SK-N-SH treated with all-trans-retinoic acid at 6 μM for 48 hours (cell line): ENCODE measurements at regions not wholly inside any gene's neighbourhood (a gene's known extent, or its start where the extent isn't known, plus 50 kb on each side); places are given as distances from the start of the nearest gene placed in this dataset.

Source experiments
- CSDC2 ChIP-seq: fragments of 250-450 bp; sonication (Bioruptor Pico); IDR thresholded peaks from 2 replicates; pipeline ENCODE4 v1.5.0; 2020; ENCODE audit warnings: mild to moderate bottlenecking, moderate library complexity
- TOX ChIP-seq: fragments of 250-450 bp; sonication (Bioruptor Pico); IDR thresholded peaks from 2 replicates; pipeline ENCODE4 v1.8.0; 2021; ENCODE audit warnings: mild to moderate bottlenecking, moderate library complexity, borderline replicate concordance
- ZFP30 ChIP-seq: fragments of 450-650 bp; formaldehyde crosslinking; IDR thresholded peaks from 2 replicates; pipeline ENCODE4 v1.5.0; 2022; ENCODE audit warnings: mild to moderate bottlenecking, moderate library complexity
- ZNF8 ChIP-seq: fragments of 450-650 bp; formaldehyde crosslinking; IDR thresholded peaks from 2 replicates; pipeline ENCODE4 v1.5.0; 2020; ENCODE audit warnings: mild to moderate bottlenecking, moderate library complexity
- TF ChIP-seq, protein P1 (sequence below): fragments of 250-450 bp; sonication (Bioruptor Pico); IDR thresholded peaks from 2 replicates; pipeline ENCODE4 v1.8.0; 2020; ENCODE audit warnings: mild to moderate bottlenecking, moderate library complexity, borderline replicate concordance
- TF ChIP-seq, protein P2 (sequence below): fragments of 250-450 bp; sonication (Bioruptor Pico); IDR thresholded peaks from 2 replicates; pipeline ENCODE4 v1.5.1; 2020; ENCODE audit warnings: low read depth, mild to moderate bottlenecking, moderate library complexity

DNA sequence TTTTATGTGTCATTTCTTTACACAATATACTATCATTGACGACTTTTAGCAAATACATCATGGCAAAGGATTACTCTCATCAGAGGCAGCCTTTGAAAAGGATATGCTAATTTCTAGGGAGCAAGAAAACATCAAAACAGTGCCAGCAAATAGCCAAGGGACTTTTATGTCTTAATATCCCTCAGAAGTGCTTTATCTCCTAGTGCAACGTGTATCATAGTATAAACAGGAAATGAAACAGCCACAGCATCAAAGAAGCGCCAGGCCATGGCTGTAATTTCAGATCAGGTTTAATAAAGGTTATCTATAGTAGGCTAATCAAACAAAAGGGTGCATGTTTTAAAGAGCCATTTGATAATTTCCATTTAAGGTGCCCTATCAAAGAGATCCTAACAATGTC, 159.9 kb downstream of the AXIN2 start:
- TF ChIP-seq, protein P1, sequence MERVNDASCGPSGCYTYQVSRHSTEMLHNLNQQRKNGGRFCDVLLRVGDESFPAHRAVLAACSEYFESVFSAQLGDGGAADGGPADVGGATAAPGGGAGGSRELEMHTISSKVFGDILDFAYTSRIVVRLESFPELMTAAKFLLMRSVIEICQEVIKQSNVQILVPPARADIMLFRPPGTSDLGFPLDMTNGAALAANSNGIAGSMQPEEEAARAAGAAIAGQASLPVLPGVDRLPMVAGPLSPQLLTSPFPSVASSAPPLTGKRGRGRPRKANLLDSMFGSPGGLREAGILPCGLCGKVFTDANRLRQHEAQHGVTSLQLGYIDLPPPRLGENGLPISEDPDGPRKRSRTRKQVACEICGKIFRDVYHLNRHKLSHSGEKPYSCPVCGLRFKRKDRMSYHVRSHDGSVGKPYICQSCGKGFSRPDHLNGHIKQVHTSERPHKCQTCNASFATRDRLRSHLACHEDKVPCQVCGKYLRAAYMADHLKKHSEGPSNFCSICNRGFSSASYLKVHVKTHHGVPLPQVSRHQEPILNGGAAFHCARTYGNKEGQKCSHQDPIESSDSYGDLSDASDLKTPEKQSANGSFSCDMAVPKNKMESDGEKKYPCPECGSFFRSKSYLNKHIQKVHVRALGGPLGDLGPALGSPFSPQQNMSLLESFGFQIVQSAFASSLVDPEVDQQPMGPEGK (CRISPR knock-in tag), result no peak
- TF ChIP-seq, protein P2, sequence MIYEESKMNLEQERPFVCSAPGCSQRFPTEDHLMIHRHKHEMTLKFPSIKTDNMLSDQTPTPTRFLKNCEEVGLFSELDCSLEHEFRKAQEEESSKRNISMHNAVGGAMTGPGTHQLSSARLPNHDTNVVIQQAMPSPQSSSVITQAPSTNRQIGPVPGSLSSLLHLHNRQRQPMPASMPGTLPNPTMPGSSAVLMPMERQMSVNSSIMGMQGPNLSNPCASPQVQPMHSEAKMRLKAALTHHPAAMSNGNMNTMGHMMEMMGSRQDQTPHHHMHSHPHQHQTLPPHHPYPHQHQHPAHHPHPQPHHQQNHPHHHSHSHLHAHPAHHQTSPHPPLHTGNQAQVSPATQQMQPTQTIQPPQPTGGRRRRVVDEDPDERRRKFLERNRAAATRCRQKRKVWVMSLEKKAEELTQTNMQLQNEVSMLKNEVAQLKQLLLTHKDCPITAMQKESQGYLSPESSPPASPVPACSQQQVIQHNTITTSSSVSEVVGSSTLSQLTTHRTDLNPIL (CRISPR knock-in tag), result no peak
- TF ChIP-seq TOX (CRISPR knock-in tag) (no peak), ZNF8 (CRISPR knock-in tag) (no peak), ZFP30 (CRISPR knock-in tag) (no peak), CSDC2 (CRISPR knock-in tag) (no peak)
